Loucy (cell line): ENCODE measurements at regions not wholly inside any gene's neighbourhood (a gene's known extent, or its start where the extent isn't known, plus 50 kb on each side); places are given as distances from the start of the nearest gene placed in this dataset.
A peak's percentile ranks its signal among the peaks of the same experiment; 100 is the strongest.

Source experiments
- EZH2phosphoT487 ChIP-seq: fragments of 200-600 bp; IDR thresholded peaks from 2 replicates; pipeline ENCODE4 v1.6.1; 2018; ENCODE audit warnings: antibody characterized with exemption, mild to moderate bottlenecking, moderate library complexity, borderline replicate concordance
- TF ChIP-seq, protein P1 (sequence below): fragments of 200-600 bp; sonication (generic); conservative IDR thresholded peaks from 2 replicates; pipeline ENCODE4 v1.5.1; 2014; ENCODE audit warnings: mild to moderate bottlenecking, antibody characterized with exemption, low read length

- TF ChIP-seq, protein P1, sequence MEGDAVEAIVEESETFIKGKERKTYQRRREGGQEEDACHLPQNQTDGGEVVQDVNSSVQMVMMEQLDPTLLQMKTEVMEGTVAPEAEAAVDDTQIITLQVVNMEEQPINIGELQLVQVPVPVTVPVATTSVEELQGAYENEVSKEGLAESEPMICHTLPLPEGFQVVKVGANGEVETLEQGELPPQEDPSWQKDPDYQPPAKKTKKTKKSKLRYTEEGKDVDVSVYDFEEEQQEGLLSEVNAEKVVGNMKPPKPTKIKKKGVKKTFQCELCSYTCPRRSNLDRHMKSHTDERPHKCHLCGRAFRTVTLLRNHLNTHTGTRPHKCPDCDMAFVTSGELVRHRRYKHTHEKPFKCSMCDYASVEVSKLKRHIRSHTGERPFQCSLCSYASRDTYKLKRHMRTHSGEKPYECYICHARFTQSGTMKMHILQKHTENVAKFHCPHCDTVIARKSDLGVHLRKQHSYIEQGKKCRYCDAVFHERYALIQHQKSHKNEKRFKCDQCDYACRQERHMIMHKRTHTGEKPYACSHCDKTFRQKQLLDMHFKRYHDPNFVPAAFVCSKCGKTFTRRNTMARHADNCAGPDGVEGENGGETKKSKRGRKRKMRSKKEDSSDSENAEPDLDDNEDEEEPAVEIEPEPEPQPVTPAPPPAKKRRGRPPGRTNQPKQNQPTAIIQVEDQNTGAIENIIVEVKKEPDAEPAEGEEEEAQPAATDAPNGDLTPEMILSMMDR: peak; percentile 83
- TF ChIP-seq EZH2phosphoT487: no peak
Measured at GRCh38 chr10:101297901-101298486, 56.0 kb upstream of the BTRC start.
